Cardiac fibroblast (primary cell): ENCODE measurements at regions not wholly inside any gene's neighbourhood (a gene's known extent, or its start where the extent isn't known, plus 50 kb on each side); places are given as distances from the start of the nearest gene placed in this dataset.
A peak's percentile ranks its signal among the peaks of the same experiment; 100 is the strongest.

Experiments
- DNase-seq, 2 donors: peaks; one replicate each; pipeline versions ENCODE4 v3.0.0 to v3.0.0-alpha.2; 2010; ENCODE audit warnings: low read depth in 2 of 2
- H3K4me3 ChIP-seq, 2 donors: replicated peaks in 1 of 2; 1 replicate in 1 of 2; 2 replicates in 1 of 2; pipeline ENCODE4 v1.5.1; 2011; ENCODE audit warnings: low read depth in 2 of 2, low read length in 2 of 2, mild to moderate bottlenecking in 2 of 2, moderate library complexity in 1 of 2
- CTCF ChIP-seq: IDR thresholded peaks from one replicate; pipeline ENCODE4 v1.5.1; 2011; ENCODE audit warnings: low read depth, mild to moderate bottlenecking, low read length, inconsistent platforms

- no peak for TF ChIP-seq CTCF
- peak in 1 of 2 donors; percentile 10 for DNase-seq
- no peak overlapping the region for H3K4me3 ChIP-seq
Measured at GRCh38 chr3:152122851-152123250, 145.9 kb upstream of the MBNL1 start.

GRCh38 chr3:152123457-152123856 is 145.3 kb upstream of the MBNL1 start:
- peak; percentile 14 for TF ChIP-seq CTCF
- peak in 1 of 2 donors; percentile 17 for DNase-seq

GRCh38 chr3:152126260-152126659 is 142.5 kb upstream of the MBNL1 start:
- TF ChIP-seq CTCF = no peak
- H3K4me3 ChIP-seq = no peak overlapping the region
- DNase-seq = peak; percentile 42 to 60

More at GRCh38 chr3:152123457-152123856, 145.3 kb upstream of the MBNL1 start:
- H3K4me3 ChIP-seq = no peak overlapping the region

- no peak for TF ChIP-seq CTCF
- DNase-seq = no peak
- H3K4me3 ChIP-seq = no peak overlapping the region
Measured at GRCh38 chr3:152127058-152127457, 141.7 kb upstream of the MBNL1 start.

- DNase-seq = no peak
- no peak for TF ChIP-seq CTCF
- no peak overlapping the region for H3K4me3 ChIP-seq
Measured at GRCh38 chr3:152128356-152128755, 140.4 kb upstream of the MBNL1 start.

- H3K4me3 ChIP-seq = no peak overlapping the region
- DNase-seq = no peak
- TF ChIP-seq CTCF = no peak
Measured at GRCh38 chr3:152139651-152140050, 129.1 kb upstream of the MBNL1 start.

GRCh38 chr3:152146461-152146860 is 122.3 kb upstream of the MBNL1 start:
- no peak for TF ChIP-seq CTCF
- no peak overlapping the region for H3K4me3 ChIP-seq

More at GRCh38 chr3:152146461-152146860, 122.3 kb upstream of the MBNL1 start:
- no peak for DNase-seq
